Stimulated activated CD4-positive, alpha-beta T cell treated with anti-CD3 and anti-CD28 coated beads, Interleukin-1b, Interleukin-23, amount 100 ng/mL, for 4 hours (primary cell): ENCODE measurements at regions not wholly inside any gene's neighbourhood (a gene's known extent, or its start where the extent isn't known, plus 50 kb on each side); places are given as distances from the start of the nearest gene placed in this dataset.

ENCODE experiments used
- DNase-seq, 2 donors: peaks; one replicate each; pipeline ENCODE4 v3.0.0-alpha.2; 2020; ENCODE audit warnings: low read depth in 2 of 2

DNA sequence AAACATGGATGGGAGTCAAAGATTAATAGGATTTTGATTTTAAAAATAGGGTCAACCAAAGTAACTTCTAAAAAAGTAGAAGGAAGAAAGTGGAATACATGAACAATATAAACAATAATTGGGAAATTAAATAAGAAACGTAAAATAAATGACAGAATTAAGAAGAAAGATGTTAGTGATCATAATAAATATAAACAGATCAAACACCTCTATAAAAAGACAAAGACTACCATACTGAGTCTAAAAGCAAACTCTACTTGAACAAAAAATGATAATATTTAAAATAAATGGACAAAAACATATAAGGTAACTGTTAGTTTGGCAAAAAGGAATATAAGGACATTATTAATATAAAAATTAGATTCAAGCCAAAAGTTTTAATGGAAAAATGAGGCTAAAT lies 57.7 kb upstream of the ZNF618 start:
- DNase-seq, result no peak

DNA sequence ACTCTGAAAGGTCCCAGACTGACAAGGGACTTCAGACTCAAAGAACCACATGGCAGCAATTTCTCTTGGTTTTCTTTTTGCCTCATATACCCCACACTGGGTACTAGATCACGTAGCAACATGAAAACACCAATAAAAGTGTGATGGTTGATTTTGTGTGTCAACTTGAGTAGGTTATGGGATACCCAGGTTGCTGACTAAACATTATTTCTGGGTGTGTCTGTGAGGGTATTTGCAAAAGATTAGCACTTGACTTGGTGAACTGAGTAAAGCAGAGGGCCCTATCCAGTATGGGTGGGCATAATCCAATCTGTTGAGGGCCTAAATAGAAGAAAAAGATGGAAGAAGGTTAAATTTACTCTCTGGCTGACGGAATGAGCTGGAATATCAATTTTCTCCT lies 53.8 kb upstream of the ZNF618 start:
- no peak for DNase-seq

GRCh38 chr9:113823421-113823820 lies 52.7 kb upstream of the ZNF618 start:
- DNase-seq, result no peak
